NCI-H128 (cell line): ENCODE measurements at regions not wholly inside any gene's neighbourhood (a gene's known extent, or its start where the extent isn't known, plus 50 kb on each side); places are given as distances from the start of the nearest gene placed in this dataset.
"Not testable (repeated sequence)": the region's sequence is repeated elsewhere in the genome, so short reads cannot be mapped to it uniquely, and the experiment has no call there.

Experiments used
- DNase-seq: peaks from one replicate; lab custom pipeline; 2025; ENCODE audit not compliant: unreplicated experiment; lab: John Stamatoyannopoulos, UW

DNA sequence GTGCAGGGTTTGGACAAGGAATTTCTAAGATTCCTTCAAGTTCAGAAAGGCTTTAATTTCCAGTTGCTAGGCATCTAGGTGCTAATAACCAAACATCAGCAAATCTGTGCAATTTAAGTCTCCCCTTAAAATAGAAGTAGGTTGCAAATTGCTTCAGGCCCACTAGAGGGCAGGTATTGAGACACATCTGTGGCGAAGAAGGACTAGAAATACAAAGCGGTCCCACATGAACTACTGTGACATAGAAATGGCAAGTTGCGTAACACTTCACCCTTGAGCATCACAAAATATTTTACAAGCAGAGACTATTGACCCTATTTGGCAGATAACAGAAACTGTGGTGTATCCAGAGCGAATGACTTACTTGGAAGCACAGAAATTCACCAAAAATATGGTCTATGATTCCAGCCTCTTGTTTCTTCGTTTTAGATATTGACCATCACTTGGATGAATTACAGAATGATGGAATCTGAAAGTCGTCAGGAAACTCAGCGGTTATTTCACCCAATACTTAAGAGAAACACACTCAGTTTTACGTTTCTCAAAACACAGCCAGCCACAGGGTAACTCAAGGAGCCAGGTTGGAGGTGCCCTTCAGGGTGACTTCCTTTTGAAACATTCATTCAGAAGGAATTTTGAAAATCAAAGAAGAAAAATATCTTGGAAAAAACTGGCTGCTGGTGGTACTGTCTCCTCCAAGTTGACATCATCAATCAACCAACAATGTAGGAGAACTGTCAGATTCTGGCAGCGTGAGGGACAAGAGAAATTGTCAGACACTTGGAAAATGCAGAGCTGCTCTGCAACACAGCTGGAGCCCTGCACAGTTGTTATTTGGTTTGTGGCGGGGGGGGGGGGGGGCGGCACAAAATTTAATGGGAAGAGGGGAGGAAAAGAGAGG is 256.3 kb upstream of the MINDY3 start:
- DNase-seq, result no peak

DNA sequence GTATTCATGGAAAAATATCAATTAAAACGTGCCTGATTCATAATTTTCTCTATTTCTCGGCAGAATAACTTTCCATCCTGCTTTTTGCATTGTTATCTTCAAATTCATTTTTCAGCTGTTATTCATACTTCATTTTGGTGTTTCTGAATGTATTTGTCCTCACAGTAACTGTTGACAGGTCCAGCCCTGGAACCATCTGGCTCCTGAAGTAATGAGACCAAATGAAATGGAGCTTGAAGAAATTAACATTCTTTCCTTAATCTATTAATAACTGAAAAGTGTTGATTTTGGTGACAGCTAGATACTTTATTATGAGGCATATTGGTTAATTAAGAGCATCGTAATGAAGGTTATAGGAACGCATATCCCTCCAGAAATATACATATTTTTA is 257.0 kb upstream of the MINDY3 start:
- no peak for DNase-seq

DNA sequence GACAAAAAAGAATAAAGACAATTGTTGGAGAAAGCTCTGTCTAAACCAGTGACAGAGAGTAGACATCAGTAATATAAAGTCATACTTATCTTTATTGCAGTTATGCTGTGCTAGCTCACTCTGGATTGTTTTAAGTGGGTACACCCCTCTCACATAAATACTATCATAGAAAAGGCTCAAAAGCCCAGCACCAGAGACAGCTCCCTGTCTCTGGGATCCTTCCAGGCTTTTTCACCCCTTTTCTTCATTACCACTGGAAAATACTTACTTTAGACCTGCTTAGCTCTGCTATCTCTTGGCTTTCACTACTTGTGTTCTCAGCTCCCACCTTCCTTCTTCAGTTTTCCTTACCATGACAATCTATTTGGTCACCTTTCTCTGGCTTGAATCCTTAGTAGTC is 259.1 kb upstream of the MINDY3 start:
- no peak for DNase-seq

DNA sequence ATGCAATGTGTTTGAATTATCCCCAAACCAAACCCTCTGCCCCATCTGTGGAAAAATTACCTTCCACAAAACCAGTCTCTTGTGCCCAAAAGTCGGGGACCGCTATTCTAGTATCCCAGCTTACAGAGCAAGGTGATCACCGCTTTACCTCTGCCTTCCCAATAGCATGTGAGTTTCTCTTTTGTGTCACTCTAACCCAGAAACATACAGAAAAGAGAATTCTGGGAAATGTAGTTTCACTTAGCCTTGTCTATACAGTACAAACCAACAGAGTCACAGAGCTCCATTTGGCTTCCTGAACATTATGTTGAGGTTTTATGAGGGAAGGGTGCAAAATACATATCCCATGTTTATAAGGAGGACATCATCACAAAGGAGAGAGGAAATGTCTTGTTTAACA is 260.3 kb upstream of the MINDY3 start:
- DNase-seq, result no peak

DNA sequence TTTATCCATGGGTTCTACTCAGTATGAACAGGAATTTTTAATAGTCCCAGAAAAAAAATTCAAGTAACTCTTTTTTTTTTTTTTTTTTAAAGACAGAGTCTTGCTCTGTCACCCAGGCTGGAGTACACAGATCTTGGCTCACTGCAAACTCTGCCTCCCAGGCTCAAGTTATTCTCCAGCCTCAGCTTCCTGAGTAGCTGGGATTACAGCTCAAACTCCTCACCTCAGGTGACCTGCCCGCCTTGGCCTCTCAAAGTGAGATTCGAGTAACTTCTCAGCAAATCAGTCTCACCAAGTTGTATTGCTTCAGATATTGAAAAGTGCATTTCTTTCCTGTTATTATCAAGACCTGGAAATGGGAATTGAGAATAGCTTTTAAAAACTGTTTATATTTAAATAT is 281.2 kb upstream of the MINDY3 start:
- no peak for DNase-seq

DNA sequence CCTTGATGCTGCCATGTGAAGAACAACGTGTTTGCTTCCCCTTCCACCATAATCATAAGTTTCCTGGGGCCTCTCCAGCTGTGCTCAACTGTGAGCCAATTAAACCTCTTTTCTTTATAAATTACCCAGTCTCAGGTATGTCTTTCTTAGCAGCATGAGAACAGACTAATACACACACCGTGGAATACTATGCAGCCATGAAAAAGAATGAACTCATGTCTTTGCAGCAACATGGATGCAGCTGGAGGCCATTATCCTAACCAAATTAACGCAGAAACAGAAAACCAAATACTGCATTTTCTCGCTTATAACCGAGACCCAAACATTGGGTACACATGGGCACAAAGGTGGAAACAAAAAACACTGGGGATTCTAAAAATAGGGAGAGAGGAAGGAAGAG is 286.7 kb upstream of the MINDY3 start:
- no peak for DNase-seq

DNA sequence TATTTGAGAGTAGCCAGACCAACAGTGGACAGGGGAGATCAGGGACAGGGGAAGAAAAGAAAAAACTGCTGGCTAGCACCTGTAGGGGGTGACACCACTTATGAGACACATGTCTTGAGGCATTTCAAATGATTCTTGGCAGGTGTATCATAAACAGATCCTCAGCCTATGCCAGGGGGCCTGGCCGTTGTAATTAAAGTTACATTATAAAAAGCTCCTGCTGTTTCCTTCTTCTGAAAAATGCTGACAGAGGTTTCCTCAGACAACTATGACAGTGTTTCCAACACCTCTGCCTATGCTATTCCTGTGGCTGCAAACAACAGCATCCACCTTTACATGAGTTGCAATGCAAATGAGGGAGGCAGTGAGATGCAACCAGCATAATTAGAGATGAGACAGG is 281.0 kb upstream of the PTER start:
- no peak for DNase-seq

DNA sequence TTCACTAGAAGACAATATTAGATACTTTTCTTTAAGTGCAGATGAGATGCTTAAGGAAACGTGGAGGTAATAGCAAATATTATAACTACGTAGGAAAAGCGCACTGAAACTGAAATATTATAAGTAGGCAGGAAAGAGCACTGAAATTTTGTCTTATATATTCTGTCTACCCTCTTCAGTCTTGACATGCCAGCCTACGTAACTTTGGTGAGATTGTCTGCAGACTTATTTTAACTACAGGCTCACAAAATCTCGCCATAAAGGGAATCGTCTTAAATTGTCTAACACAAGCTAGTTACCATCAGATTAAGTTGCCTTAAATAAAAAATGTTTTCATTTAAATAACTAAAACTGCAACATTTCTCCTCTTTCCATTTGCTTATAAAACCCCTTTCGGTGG is 280.1 kb upstream of the PTER start:
- no peak for DNase-seq

DNA sequence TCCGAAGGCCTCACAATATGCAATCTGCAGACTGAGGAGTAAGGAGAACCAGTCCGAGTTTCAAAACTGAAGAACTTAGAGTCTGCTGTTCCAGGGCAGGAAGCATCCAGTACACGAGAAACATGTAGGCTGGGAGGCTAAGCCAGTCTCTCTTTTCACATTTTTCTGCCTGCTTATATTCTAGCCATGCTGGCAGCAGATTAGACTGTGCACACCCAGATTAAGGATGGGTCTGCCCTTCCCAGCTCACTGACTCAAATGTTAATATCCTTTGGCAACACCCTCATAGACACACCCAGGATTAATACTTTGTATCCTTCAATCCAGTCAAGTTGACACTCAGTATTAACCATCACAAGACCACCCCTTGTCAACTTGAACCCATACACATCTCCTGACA is 271.7 kb upstream of the PTER start:
- DNase-seq, result not testable (repeated sequence)

DNA sequence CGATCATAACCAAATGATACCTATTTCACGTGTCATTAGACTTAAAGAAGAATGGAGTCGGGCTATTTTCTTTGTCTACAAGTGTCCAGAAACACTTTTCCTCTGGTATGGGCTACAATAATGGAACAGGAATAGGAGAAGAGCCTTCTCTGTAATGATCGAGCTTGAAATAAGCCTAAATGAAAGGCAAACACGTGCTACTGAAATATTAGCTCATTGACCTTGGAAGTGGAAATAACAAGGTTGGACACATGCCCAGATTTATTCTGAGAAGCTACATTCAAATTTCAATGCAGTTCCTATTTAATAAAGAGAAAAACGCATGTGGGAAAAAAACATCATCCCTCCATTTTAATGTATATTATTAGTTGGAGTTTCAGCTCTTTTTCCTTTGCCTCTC is 254.7 kb upstream of the PTER start:
- peak; percentile 3 for DNase-seq

DNA sequence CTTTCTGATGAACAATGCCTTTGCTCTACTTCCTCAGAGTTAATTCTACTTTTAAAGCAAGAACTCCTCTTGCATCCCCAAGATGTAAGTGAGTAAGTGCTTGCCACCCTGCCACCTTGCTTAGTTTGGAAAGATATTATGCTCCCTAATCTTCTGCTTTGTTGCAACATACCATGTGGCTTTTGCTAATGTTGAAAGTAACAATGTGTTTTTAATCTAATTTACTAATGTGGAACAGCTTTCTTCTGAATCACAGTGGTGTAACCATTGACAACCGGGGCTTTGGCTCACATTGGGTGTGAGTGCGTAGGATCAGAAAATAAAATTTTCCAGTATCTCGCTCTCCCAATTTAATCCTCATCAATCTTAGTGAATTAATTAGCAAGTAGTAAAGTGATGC is 254.1 kb upstream of the PTER start:
- no peak for DNase-seq

DNA sequence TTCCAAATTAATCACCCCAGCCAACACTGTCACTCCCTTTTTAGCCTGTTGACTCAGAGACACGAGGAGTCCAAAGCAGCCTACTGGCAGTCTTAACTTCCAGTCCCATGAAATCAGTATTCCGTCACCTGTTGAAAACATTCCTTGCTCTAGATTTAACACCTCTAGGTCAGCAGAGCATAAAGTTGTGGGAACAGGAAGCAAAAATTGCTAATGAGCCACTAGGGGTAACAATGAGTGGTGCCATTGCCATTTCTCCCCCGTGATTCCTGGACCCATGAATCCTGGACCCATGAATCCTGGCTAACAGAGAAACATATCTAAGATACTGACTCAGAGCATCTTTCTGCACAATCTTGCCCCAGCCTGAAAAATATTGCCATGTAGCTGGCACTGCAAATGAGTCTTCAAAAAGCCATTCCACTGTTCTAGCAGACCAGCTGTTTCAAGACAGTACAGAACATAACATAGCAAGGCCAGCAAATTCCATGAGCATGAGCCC is 252.7 kb upstream of the PTER start:
- DNase-seq, result no peak

DNA sequence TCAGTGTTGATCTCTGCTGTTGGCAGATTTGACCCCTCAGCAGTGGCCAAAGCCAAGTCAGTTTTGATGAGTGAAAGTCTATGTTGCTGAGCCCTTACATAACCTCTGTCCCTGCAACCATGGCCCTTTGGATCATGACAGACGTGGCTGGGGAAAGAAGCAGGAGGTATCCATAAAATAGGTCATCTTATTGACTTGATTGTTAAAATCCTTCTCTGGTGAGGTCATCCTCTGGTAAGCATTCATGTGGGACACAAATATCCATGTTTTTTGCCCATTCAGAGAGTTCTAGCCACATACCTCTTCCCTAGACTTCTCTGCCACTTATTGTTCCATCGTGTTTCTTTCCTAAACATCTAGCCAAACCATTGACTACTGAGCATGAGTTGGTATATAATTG is 251.9 kb upstream of the PTER start:
- DNase-seq, result no peak

DNA sequence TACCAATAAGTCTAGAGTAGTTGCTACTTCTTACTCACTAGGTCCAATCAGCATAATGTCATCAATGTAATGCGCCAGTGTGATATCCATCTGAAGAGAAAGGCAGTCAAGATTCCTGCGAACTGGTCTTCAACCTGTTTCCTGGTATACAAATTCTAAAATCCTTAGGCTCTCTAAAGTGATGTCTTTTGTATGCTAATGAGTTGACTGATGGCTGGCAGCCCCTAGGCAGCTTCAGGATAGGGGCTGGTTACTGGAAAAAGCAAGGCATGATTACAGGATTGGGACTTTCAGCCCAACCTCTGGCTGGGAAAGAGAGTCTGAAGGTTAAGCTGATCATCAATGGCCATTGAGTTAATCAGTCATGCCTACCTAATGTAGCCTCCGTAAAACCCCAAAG is 250.2 kb upstream of the PTER start:
- DNase-seq, result no peak

DNA sequence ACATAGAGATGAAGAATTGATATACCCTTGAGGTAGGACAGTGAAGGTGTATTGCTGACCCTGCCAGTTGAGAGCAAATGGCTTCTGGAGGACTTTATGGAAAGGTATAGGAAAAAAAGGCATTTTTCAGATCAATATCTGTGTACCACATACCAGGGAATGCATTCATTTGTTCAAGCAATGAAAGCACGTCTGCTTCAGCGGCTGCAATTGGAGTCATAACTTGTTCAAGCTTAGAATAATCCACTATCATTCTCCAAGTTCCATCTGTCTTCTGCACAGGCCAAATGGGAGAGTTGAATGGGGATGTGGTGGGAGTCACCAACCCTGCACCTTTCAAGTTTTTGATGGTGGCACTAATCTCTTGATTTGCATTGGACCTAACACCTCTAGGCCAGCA is 249.6 kb upstream of the PTER start:
- no peak for DNase-seq

DNA sequence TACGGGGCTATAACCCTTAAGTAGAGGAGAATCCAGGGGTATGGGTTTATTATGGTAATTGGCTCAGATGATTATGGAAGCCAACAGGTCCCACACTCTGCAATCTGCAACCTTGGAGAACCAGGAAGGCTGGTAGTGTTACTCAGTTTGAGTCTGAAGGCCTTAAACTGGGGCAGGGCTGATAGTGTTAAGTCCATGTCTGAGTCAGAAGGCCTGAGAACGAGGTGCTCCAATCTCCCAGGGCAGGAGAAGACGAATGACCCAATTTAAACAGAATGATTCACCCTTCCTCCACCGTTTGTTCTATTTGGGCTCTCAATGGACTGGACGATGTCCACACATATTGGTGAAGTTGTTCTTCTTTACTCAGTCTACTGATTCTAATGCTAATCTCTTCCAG is 244.5 kb upstream of the PTER start:
- DNase-seq, result no peak

DNA sequence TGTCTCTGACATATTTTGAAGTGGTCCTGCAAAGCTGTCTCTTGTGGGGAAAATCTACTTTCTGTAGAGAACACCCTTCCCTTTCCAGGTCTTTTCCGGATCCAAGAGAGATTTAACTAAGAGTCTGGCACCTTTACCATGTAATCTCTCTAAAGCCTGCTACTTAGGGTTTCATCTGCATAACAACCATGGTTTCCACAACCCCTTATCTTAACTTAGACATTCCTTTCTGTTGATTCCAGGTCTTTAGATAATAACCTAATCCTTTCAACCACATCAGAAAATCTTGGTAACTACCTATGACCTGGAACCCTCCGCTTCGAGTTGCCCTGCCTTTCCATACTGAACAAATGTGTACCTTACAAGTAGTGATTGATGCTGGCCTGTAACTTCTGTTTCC is 243.6 kb upstream of the PTER start:
- no peak for DNase-seq

DNA sequence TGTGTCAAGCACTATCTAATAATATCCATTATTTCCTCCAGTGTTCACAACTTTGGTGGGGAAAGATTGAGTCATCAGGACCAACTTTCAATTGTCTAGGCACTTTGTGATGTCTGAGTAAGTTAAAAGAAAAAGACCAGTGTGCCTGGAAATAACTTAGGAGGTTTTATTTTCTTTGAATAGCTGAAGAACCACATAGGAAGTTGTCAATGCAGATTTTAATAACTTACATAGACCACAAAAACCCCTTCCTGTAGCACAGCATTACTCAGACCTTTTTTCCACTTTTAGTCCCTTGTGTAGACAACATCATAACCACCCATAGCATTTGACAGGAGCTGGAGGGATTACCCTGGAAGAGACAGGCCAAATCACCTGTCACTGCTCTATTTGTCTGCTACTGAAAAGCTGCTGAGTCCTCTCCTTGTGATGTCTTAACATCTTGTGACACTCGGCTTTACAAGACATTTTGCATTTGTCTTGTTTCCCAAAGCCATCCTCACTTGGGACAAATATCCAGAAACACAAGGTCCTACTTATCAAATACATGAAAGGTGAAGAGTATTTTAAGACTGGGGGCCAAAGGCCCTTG is 241.5 kb upstream of the PTER start:
- no peak for DNase-seq

DNA sequence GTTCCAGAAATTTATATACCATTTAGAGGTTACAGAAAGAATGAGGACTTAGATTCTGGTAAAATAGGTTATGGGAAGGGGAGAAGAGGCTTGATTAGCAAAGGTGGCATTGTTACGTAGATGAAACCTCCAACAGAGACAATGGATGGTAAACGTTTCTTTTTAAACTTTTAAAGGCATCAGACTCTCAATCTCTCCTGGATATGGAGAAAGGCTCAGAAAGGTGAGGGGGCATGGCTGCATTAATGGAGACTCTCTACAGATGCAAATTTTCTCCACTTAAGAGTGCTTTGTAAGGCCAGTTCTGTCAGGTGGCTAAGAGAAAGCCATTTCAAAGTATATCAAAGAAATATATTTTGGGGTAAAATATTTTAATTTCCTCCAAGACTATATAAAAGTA is 240.9 kb upstream of the PTER start:
- DNase-seq, result no peak

DNA sequence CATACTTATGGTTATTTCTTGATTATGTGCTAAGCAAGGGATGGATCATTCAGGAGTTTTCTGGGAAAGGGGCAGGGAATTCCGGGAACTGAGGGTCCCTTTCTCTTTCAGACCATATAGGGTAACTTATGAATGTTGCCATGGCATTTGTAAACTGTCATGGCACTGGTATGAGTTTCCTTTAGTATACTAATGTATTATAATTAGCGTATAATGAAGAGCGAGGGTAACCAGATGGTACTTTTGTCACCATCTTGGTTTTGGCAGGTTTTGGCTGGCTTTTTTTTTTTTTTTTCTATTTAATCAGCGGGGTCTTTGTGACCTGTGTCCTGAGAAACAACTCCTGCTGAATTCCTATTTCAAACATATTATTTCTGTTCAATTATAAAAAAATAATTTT is 237.6 kb upstream of the PTER start:
- DNase-seq, result no peak

DNA sequence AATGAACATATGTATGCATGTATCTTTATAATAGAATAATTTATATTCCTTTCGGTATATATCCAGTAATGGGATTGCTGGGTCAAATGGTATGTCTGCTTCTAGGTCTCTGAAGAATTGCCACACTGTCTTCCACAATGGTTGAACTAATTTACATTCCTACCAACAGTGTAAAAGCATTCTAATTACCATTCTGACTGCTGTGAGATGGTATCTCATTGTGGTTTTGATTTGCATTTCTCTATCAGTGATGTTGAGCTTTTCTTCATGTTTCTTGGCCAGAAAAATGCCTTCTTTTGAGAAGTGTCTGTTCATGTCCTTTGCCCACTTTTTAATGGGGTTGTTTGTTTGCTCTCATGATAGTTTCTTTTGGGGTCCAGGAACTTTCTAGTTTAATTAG is 213.2 kb upstream of the PTER start:
- DNase-seq, result not testable (repeated sequence)

DNA sequence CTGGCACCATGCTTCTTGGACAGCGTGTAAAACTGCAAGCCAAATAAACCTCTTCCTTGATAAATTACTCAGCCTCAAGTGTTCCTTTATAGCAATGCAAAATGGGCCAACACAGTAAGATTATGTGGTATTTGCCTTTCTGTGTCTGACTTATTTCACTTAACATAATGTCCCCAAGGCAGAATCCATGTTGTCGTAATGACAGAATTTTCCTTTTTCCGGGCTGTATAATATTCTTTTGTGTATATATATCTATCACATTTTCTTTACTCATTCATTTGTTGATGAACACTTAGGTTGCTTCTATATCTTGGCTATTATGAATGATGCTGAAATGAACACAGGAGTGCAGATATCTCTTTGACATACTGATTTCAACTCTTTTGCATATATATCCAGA is 209.1 kb upstream of the PTER start:
- DNase-seq, result no peak

DNA sequence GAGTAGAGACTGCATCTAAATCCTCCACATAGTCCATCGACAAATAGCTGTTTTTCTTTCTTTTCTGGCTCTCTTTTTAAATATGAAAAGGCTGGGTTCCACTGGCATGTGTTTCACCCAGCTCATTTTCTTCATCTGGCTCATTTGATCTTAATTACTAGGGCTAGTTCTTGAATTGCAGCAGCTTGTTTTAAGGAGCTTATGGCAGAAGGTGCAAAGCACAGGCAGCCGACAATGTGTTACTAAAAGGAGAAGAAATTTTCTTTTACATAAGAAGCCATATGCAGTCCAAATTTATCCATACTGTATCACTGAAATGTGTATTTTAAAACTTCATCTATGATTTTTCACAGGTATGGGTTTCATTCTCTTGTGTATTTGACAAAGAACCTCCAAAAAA is 205.6 kb upstream of the PTER start:
- no peak for DNase-seq
